Parathyroid adenoma (tissue), 2 donors: ENCODE measurements at regions not wholly inside any gene's neighbourhood (a gene's known extent, or its start where the extent isn't known, plus 50 kb on each side); places are given as distances from the start of the nearest gene placed in this dataset.
"Not testable (repeated sequence)": the region's sequence is repeated elsewhere in the genome, so short reads cannot be mapped to it uniquely, and the experiment has no call there.

Source experiments
- H2AFZ ChIP-seq: fragments of 300-600 bp; sonication (generic); one replicate; pipeline ENCODE4 v1.7.0; 2017; ENCODE audit warnings: antibody characterized with exemption, mild to moderate bottlenecking
- H3K27ac ChIP-seq: fragments of 300-600 bp; sonication (generic); one replicate; pipeline ENCODE4 v1.7.0; 2017
- H3K27me3 ChIP-seq: fragments of 300-600 bp; sonication (generic); one replicate; pipeline ENCODE4 v1.7.0; 2017; ENCODE audit warnings: low read length; ENCODE audit not compliant: control insufficient read depth, insufficient read depth
- H3K36me3 ChIP-seq: fragments of 300-600 bp; sonication (generic); one replicate; pipeline ENCODE4 v1.7.0; 2017; ENCODE audit warnings: low read length; ENCODE audit not compliant: control insufficient read depth, insufficient read depth
- H3K4me1 ChIP-seq: fragments of 300-600 bp; sonication (generic); one replicate; pipeline ENCODE4 v1.7.0; 2017; ENCODE audit warnings: control low read depth
- H3K4me2 ChIP-seq: fragments of 300-600 bp; sonication (generic); one replicate; pipeline ENCODE4 v1.7.0; 2017; ENCODE audit warnings: low read length
- H3K4me3 ChIP-seq: fragments of 300-600 bp; sonication (generic); one replicate; pipeline ENCODE4 v1.7.0; 2017; ENCODE audit warnings: low read depth, low read length
- H3K79me2 ChIP-seq: fragments of 300-600 bp; sonication (generic); one replicate; pipeline ENCODE4 v1.7.0; 2017; ENCODE audit warnings: control low read depth
- H3K9ac ChIP-seq: fragments of 300-600 bp; sonication (generic); one replicate; pipeline ENCODE4 v1.7.0; 2017; ENCODE audit warnings: mild to moderate bottlenecking
- H3K9me3 ChIP-seq: fragments of 300-600 bp; sonication (generic); one replicate; pipeline ENCODE4 v1.7.0; 2017; ENCODE audit warnings: low read length; ENCODE audit not compliant: control insufficient read depth
- TF ChIP-seq, protein P1 (sequence below): fragments of 300-600 bp; sonication (generic); IDR thresholded peaks from one replicate; pipeline ENCODE4 v1.7.0; 2017; ENCODE audit warnings: antibody characterized with exemption, mild to moderate bottlenecking
- donor health status: primary hyperparathyroidism.

DNA sequence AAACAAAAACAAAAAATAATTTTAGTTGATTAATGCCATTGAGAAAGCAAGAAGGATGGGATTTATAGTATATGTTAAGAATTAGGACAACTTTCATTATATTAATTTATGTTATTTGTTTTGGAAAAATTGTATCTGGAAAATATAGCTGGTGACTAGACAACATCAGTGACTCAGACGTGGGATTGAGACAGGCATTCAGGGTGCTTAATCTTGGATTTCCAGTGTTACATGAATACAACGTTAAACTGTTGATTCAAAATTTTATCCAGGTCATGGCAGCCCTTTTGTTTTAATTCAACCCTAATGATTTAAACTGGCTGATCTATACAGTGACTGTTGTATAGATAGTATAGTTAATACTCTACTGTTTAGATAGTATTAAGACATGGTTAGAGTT is 827.1 kb upstream of the B3GALT2 start:
- Histone ChIP-seq H3K9ac (no peak overlapping the region), H2AFZ (no peak overlapping the region), H3K36me3 (no peaks in the 10 kb centered on the region), H3K27ac (no peak overlapping the region), H3K4me2 (no peak overlapping the region), H3K4me3 (no peak overlapping the region), H3K9me3 (no peaks in the 10 kb centered on the region), H3K27me3 (no peaks in the 10 kb centered on the region), H3K79me2 (no peaks in the 10 kb centered on the region), H3K4me1 (no peaks in the 10 kb centered on the region)
- TF ChIP-seq, protein P1, sequence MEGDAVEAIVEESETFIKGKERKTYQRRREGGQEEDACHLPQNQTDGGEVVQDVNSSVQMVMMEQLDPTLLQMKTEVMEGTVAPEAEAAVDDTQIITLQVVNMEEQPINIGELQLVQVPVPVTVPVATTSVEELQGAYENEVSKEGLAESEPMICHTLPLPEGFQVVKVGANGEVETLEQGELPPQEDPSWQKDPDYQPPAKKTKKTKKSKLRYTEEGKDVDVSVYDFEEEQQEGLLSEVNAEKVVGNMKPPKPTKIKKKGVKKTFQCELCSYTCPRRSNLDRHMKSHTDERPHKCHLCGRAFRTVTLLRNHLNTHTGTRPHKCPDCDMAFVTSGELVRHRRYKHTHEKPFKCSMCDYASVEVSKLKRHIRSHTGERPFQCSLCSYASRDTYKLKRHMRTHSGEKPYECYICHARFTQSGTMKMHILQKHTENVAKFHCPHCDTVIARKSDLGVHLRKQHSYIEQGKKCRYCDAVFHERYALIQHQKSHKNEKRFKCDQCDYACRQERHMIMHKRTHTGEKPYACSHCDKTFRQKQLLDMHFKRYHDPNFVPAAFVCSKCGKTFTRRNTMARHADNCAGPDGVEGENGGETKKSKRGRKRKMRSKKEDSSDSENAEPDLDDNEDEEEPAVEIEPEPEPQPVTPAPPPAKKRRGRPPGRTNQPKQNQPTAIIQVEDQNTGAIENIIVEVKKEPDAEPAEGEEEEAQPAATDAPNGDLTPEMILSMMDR: no peak

DNA sequence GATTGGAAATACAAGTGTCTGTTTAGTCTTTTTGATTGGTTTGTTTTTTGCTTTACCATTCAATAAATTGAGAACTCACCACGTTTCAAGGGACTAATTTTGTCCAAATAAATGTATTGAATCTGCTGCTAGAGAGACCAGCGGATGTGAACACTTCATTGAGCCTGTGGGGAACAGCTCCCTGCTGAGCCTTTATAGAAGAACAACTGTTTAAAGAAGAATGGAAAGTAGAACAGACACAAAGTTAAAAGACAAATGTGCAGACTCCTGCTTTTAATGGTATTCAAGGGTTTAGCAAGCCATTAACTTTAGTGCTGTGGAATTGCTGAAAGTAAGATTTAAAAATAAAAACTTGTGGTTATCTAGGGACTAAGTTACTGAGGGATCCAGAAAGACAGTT is 817.7 kb upstream of the B3GALT2 start:
- Histone ChIP-seq H3K27ac (no peak overlapping the region), H3K9ac (no peak overlapping the region), H3K4me3 (no peak overlapping the region), H2AFZ (no peak overlapping the region), H3K4me1 (no peaks in the 10 kb centered on the region), H3K9me3 (no peaks in the 10 kb centered on the region), H3K27me3 (no peaks in the 10 kb centered on the region), H3K36me3 (no peaks in the 10 kb centered on the region), H3K79me2 (no peaks in the 10 kb centered on the region), H3K4me2 (no peak overlapping the region)
- TF ChIP-seq, protein P1: no peak

DNA sequence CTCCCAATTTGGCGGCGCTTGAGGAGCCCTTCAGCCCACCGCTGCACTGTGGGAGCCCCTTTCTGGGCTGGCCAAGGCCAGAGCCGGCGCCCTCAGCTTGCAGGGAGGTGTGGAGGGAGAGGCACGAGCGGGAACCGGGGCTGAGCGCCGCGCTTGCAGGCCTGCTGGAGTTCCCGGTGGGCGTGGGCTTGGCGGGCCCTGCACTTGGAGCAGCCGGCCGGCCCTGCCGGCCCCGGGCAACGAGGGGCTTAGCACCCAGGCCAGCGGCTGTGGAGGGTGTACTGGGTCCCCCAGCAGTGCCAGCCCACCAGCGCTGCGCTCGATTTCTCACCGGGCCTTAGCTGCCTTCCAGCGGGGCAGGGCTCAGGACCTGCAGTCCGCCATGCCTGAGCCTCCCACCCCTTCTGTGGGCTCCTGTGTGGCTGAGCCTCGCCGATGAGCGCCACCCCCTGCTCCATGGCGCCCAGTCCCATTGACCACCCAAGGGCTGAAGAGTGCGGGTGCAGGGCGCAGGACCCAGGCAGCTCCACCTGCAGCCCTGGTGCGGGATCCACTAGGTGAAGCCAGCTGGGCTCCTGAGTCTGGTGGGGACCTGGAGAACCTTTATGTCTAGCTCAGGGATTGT is 815.4 kb upstream of the B3GALT2 start:
- not testable (repeated sequence) for H3K4me2 ChIP-seq, H3K4me1 ChIP-seq, H3K27ac ChIP-seq, H3K79me2 ChIP-seq, H2AFZ ChIP-seq, H3K36me3 ChIP-seq, H3K9ac ChIP-seq, H3K4me3 ChIP-seq, H3K27me3 ChIP-seq, H3K9me3 ChIP-seq

DNA sequence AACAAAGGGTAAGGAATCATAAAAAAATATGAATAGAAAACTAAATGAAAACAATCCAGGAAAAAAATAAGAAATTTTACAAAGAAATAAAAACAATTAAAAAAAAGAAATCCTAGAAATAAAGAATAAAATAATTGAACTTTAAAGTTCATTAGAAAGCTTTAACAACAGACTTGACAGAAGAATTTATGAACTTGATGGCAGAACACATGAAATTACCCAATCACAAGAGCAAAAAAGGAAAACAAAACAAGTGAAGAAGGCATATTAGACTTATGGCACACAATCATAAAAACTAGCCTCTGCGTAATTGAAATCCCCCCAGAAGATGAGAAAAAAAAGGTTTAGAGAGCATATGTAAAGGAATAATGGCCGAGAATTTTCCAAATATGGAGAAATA is 802.5 kb upstream of the B3GALT2 start:
- H3K27ac ChIP-seq: no peak overlapping the region
- H3K4me2 ChIP-seq: no peak overlapping the region
- no peak overlapping the region for H3K4me3 ChIP-seq
- no peak overlapping the region for H3K9ac ChIP-seq
- TF ChIP-seq, protein P1: no peak
- H3K36me3 ChIP-seq: no peaks in the 10 kb centered on the region
- H3K79me2 ChIP-seq: no peaks in the 10 kb centered on the region
- H3K9me3 ChIP-seq: no peaks in the 10 kb centered on the region
- no peaks in the 10 kb centered on the region for H3K4me1 ChIP-seq
- no peaks in the 10 kb centered on the region for H3K27me3 ChIP-seq
- no peak overlapping the region for H2AFZ ChIP-seq

DNA sequence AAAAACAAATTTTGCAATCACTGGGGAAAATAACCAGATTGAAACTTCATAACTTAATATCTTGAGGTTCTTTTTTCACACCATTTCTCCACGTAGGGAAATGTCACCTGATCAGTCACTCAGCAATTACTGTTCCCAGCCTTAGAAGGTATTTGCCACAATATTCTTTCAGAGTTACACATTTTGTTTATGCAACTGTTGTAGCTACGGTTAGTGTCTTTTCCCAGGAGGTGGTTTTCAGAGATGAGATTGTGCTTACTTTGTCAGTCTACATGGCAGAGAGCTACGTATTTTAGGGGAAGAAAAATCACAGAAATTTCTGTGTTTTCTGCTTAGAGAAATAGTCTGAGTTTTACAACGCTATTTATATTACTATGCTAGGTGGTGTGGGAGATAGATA is 792.8 kb upstream of the B3GALT2 start:
- H3K9me3 ChIP-seq: no peaks in the 10 kb centered on the region
- H3K27ac ChIP-seq: no peak overlapping the region
- no peak overlapping the region for H3K4me2 ChIP-seq
- H3K4me3 ChIP-seq: no peak overlapping the region
- no peaks in the 10 kb centered on the region for H3K27me3 ChIP-seq
- no peaks in the 10 kb centered on the region for H3K79me2 ChIP-seq
- H3K9ac ChIP-seq: no peak overlapping the region
- H2AFZ ChIP-seq: no peak overlapping the region
- no peaks in the 10 kb centered on the region for H3K4me1 ChIP-seq
- TF ChIP-seq, protein P1: no peak
- H3K36me3 ChIP-seq: no peaks in the 10 kb centered on the region
